Parathyroid adenoma (tissue), 2 donors: ENCODE measurements at regions not wholly inside any gene's neighbourhood (a gene's known extent, or its start where the extent isn't known, plus 50 kb on each side); places are given as distances from the start of the nearest gene placed in this dataset.

ENCODE experiments used
- H2AFZ ChIP-seq: fragments of 300-600 bp; sonication (generic); one replicate; pipeline ENCODE4 v1.7.0; 2017; ENCODE audit warnings: antibody characterized with exemption, mild to moderate bottlenecking
- H3K27ac ChIP-seq: fragments of 300-600 bp; sonication (generic); one replicate; pipeline ENCODE4 v1.7.0; 2017
- H3K27me3 ChIP-seq: fragments of 300-600 bp; sonication (generic); one replicate; pipeline ENCODE4 v1.7.0; 2017; ENCODE audit warnings: low read length; ENCODE audit not compliant: control insufficient read depth, insufficient read depth
- H3K36me3 ChIP-seq: fragments of 300-600 bp; sonication (generic); one replicate; pipeline ENCODE4 v1.7.0; 2017; ENCODE audit warnings: low read length; ENCODE audit not compliant: control insufficient read depth, insufficient read depth
- H3K4me1 ChIP-seq: fragments of 300-600 bp; sonication (generic); one replicate; pipeline ENCODE4 v1.7.0; 2017; ENCODE audit warnings: control low read depth
- H3K4me2 ChIP-seq: fragments of 300-600 bp; sonication (generic); one replicate; pipeline ENCODE4 v1.7.0; 2017; ENCODE audit warnings: low read length
- H3K4me3 ChIP-seq: fragments of 300-600 bp; sonication (generic); one replicate; pipeline ENCODE4 v1.7.0; 2017; ENCODE audit warnings: low read depth, low read length
- H3K79me2 ChIP-seq: fragments of 300-600 bp; sonication (generic); one replicate; pipeline ENCODE4 v1.7.0; 2017; ENCODE audit warnings: control low read depth
- H3K9ac ChIP-seq: fragments of 300-600 bp; sonication (generic); one replicate; pipeline ENCODE4 v1.7.0; 2017; ENCODE audit warnings: mild to moderate bottlenecking
- H3K9me3 ChIP-seq: fragments of 300-600 bp; sonication (generic); one replicate; pipeline ENCODE4 v1.7.0; 2017; ENCODE audit warnings: low read length; ENCODE audit not compliant: control insufficient read depth
- TF ChIP-seq, protein P1 (sequence below): fragments of 300-600 bp; sonication (generic); IDR thresholded peaks from one replicate; pipeline ENCODE4 v1.7.0; 2017; ENCODE audit warnings: antibody characterized with exemption, mild to moderate bottlenecking
- donor health status: primary hyperparathyroidism.

DNA sequence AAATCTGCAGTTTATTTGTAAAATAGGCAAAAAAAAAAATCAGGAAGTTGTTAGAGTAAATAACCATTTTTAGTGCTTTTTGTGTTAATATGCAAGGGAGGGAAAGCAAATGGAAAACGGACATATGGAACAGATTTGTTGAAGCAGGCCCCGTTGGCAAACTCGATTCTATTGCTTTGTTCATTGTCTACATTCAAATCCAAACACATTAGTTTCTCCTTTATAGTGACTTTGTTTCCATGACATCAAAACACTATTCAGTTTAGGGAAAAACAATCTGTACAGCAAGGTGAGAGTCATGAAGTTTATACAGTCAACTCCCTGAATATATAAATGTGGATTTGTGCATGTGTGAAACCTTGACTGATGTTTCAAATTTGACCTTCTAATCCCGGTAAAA lies 142.2 kb downstream of the FAM47A start:
- Histone ChIP-seq H3K4me3 (no peak overlapping the region), H3K4me1 (no peaks in the 10 kb centered on the region), H3K9ac (no peak overlapping the region), H3K79me2 (no peaks in the 10 kb centered on the region), H3K27ac (no peak overlapping the region), H3K4me2 (no peak overlapping the region), H3K36me3 (no peaks in the 10 kb centered on the region), H3K9me3 (no peaks in the 10 kb centered on the region), H3K27me3 (no peaks in the 10 kb centered on the region), H2AFZ (no peak overlapping the region)
- TF ChIP-seq, protein P1, sequence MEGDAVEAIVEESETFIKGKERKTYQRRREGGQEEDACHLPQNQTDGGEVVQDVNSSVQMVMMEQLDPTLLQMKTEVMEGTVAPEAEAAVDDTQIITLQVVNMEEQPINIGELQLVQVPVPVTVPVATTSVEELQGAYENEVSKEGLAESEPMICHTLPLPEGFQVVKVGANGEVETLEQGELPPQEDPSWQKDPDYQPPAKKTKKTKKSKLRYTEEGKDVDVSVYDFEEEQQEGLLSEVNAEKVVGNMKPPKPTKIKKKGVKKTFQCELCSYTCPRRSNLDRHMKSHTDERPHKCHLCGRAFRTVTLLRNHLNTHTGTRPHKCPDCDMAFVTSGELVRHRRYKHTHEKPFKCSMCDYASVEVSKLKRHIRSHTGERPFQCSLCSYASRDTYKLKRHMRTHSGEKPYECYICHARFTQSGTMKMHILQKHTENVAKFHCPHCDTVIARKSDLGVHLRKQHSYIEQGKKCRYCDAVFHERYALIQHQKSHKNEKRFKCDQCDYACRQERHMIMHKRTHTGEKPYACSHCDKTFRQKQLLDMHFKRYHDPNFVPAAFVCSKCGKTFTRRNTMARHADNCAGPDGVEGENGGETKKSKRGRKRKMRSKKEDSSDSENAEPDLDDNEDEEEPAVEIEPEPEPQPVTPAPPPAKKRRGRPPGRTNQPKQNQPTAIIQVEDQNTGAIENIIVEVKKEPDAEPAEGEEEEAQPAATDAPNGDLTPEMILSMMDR = no peak

DNA sequence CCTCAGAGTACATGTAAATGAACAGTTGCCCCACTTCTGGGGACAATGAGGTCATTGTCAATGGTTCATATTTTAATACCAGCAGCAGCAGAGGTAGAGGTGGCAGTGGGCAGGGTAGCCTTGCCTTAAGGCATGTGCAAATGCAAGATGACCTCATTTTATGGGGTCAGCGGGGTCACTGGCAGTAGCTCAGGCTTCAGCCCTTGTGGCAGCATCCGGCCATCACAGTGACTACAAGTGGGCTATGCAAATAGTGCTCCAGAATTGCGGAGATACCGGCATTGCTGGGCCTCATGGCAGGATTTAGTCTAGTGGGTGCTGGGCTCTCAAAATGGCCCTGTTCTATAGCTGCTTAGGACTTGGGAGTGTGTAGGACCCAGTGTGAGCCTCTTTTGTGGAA lies 144.7 kb downstream of the FAM47A start:
- H3K9me3 ChIP-seq = no peaks in the 10 kb centered on the region
- no peak overlapping the region for H3K9ac ChIP-seq
- no peaks in the 10 kb centered on the region for H3K27me3 ChIP-seq
- TF ChIP-seq, protein P1 = no peak
- H3K79me2 ChIP-seq = no peaks in the 10 kb centered on the region
- H3K4me1 ChIP-seq = no peaks in the 10 kb centered on the region
- H2AFZ ChIP-seq = no peak overlapping the region
- H3K36me3 ChIP-seq = no peaks in the 10 kb centered on the region
- H3K27ac ChIP-seq = no peak overlapping the region
- H3K4me2 ChIP-seq = no peak overlapping the region
- no peak overlapping the region for H3K4me3 ChIP-seq

DNA sequence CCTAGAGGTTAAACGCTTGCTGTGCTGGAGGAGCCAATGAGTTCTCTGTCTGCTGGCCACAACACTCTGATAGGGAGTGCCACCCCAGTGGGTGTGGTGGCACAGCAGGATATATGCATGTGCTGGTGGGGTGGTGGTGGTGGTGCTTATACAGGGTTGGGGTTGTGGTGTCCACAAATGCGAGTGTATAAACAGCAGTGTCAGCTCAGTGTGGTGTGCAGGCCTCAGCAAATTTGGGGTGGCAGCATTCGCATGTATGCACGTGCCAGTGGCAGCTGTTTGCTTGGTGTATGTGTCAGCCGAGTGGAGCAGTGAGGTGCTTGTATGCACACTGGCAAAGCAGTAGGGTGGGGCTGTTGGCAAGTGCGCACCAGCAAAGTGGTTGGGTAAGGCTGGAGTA lies 157.4 kb downstream of the FAM47A start:
- H3K27ac ChIP-seq = no peak overlapping the region
- no peaks in the 10 kb centered on the region for H3K36me3 ChIP-seq
- H3K4me1 ChIP-seq = no peaks in the 10 kb centered on the region
- H3K9me3 ChIP-seq = no peaks in the 10 kb centered on the region
- H3K4me2 ChIP-seq = no peak overlapping the region
- no peak overlapping the region for H3K9ac ChIP-seq
- no peaks in the 10 kb centered on the region for H3K79me2 ChIP-seq
- H3K4me3 ChIP-seq = no peak overlapping the region
- no peak overlapping the region for H2AFZ ChIP-seq
- TF ChIP-seq, protein P1 = no peak
- no peaks in the 10 kb centered on the region for H3K27me3 ChIP-seq

DNA sequence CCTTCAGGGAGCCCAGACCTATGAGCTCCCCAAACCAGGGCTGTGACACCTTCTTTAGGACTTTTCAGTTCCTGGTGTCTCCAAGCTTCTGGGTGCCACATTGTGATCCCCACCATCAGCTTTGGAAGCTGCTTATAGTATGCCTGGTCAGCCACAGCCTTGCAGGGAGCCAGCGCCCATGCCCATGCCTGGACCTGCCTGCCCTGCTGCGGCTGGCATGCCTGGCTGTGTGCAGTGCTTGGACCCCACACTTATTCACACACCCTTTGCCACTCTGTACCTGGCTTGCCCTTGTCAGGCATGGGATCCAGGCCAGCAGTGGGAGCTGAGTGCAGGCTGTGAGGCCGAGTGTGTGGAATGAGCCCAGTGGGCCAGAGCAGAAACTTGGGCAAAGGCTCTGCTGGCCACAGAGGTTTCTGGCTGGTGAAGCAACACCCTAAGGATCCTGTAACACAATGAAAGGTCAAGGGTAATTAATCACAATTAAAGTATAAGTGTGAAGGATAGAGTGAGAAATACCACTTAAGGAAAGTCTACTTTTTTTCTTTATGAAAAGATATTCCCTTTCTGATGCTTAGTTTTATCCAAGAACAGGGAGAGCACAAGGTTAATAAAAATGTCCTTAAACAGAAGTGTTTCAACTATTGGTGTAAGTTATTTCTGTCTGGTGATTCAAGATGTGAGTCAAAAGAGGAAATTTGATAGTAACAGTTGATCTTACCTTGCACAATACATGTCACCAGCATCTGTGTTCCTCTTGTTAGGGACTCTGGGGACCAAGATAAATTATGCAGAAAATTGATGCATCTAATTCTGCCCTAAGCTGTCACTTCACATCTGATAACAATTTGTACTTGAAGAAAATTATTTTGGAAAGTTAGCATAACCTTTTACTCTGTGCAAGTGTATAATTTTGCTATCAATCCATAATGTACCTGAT lies 161.8 kb downstream of the FAM47A start:
- Histone ChIP-seq H3K36me3 (no peaks in the 10 kb centered on the region), H3K9me3 (no peaks in the 10 kb centered on the region), H3K4me2 (no peak overlapping the region), H3K4me1 (no peaks in the 10 kb centered on the region), H3K4me3 (no peak overlapping the region), H3K27me3 (no peaks in the 10 kb centered on the region), H3K9ac (no peak overlapping the region), H3K79me2 (no peaks in the 10 kb centered on the region), H2AFZ (no peak overlapping the region), H3K27ac (no peak overlapping the region)
- TF ChIP-seq, protein P1 = no peak

DNA sequence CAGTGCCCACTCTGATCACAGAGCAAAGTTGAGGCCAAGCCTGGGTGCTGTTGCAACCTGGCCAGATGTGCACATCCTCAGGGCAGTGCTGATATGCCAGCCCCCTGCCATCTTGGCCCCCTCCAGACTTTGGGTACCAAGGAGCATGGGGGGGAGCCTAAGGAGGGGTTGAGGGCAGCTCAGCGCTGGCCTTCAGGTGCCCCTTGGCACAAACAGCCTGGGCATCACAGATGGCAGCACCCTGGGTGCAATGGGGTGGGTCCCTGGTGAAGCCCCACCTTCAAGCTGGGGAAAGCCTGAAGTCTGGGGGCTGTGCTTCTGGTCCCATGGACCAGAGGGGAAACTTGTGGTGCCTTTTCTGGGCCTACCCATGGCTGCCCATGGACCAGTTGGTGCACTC lies 163.0 kb downstream of the FAM47A start:
- no peaks in the 10 kb centered on the region for H3K4me1 ChIP-seq
- no peaks in the 10 kb centered on the region for H3K36me3 ChIP-seq
- TF ChIP-seq, protein P1 = no peak
- no peak overlapping the region for H3K4me3 ChIP-seq
- H3K9ac ChIP-seq = no peak overlapping the region
- H3K27me3 ChIP-seq = no peaks in the 10 kb centered on the region
- H3K4me2 ChIP-seq = no peak overlapping the region
- no peak overlapping the region for H3K27ac ChIP-seq
- no peaks in the 10 kb centered on the region for H3K9me3 ChIP-seq
- H2AFZ ChIP-seq = no peak overlapping the region
- no peaks in the 10 kb centered on the region for H3K79me2 ChIP-seq
